SU-DHL-6 (cell line): ENCODE measurements at regions not wholly inside any gene's neighbourhood (a gene's known extent, or its start where the extent isn't known, plus 50 kb on each side); places are given as distances from the start of the nearest gene placed in this dataset.

Experiments used
- H2AFZ ChIP-seq: fragments of 200-600 bp; sonication (generic); 2 replicates; pipeline ENCODE4 v1.6.1; 2014; ENCODE audit warnings: low read depth, mild to moderate bottlenecking, moderate library complexity, mixed read lengths, antibody characterized with exemption, low read length; ENCODE audit not compliant: severe bottlenecking
- H3F3A ChIP-seq: fragments of 200-600 bp; shearing (Covaris generic); 2 replicates; pipeline ENCODE4 v1.6.0; 2016; ENCODE audit warnings: antibody characterized with exemption, mild to moderate bottlenecking; ENCODE audit not compliant: insufficient read depth
- H3K27ac ChIP-seq: fragments of 200-600 bp; sonication (generic); 2 replicates; pipeline ENCODE4 v1.5.1; 2016; ENCODE audit warnings: low read depth, mild to moderate bottlenecking, low read length, moderate library complexity, mixed read lengths
- H3K27me3 ChIP-seq: fragments of 200-600 bp; sonication (generic), shearing (Covaris generic); 2 replicates; pipeline ENCODE4 v1.6.0; 2014; ENCODE audit warnings: mild to moderate bottlenecking, low read length
- H3K36me3 ChIP-seq: fragments of 200-600 bp; sonication (generic); 2 replicates; pipeline ENCODE4 v1.6.1; 2014; ENCODE audit warnings: mild to moderate bottlenecking, low read length, mixed read lengths
- H3K4me2 ChIP-seq: fragments of 300-600, 200-600 bp; shearing (Covaris generic), sonication (generic); 2 replicates; pipeline ENCODE4 v1.6.0; 2014; ENCODE audit warnings: low read length, low read depth, mild to moderate bottlenecking; ENCODE audit not compliant: poor library complexity, severe bottlenecking
- H3K4me3 ChIP-seq: fragments of 200-600 bp; sonication (generic); 2 replicates; pipeline ENCODE4 v1.5.1; 2014; ENCODE audit warnings: antibody characterized with exemption, low read length, mild to moderate bottlenecking, mixed read lengths; ENCODE audit not compliant: insufficient read depth, poor library complexity, severe bottlenecking
- H3K79me2 ChIP-seq: fragments of 200-600 bp; sonication (generic); 2 replicates; pipeline ENCODE4 v1.6.1; 2014; ENCODE audit warnings: mild to moderate bottlenecking, low read length, moderate library complexity; ENCODE audit not compliant: insufficient read depth
- H3K9ac ChIP-seq: fragments of 200-600 bp; sonication (generic); 2 replicates; pipeline ENCODE4 v1.7.0; 2014; ENCODE audit warnings: mild to moderate bottlenecking, low read length
- H3K9me2 ChIP-seq: fragments of 200-600 bp; sonication (generic); replicated peaks from 2 replicates; pipeline ENCODE4 v1.6.1; 2014; ENCODE audit warnings: low read length; ENCODE audit not compliant: insufficient read depth
- H3K9me3 ChIP-seq: fragments of 200-600 bp; sonication (generic); 2 replicates; pipeline ENCODE4 v1.6.1; 2014; ENCODE audit warnings: low read length, mixed read lengths; ENCODE audit not compliant: insufficient read depth
- H4K20me1 ChIP-seq: fragments of 200-600 bp; sonication (generic); 2 replicates; pipeline ENCODE4 v1.6.1; 2014; ENCODE audit warnings: low read depth, mild to moderate bottlenecking, antibody characterized with exemption, low read length, moderate library complexity, mixed read lengths
- EZH2phosphoT487 ChIP-seq: fragments of 200-600 bp; sonication (generic), shearing (Covaris generic); conservative IDR thresholded peaks from 2 replicates; pipeline ENCODE4 v1.6.1; 2018; ENCODE audit warnings: mild to moderate bottlenecking, antibody characterized with exemption, low read length, moderate library complexity, mixed read lengths
- TF ChIP-seq, protein P1 (sequence below): fragments of 200-600 bp; sonication (generic); IDR thresholded peaks from one replicate; pipeline ENCODE4 v1.5.1; 2017; ENCODE audit warnings: antibody characterized with exemption, mild to moderate bottlenecking, low read length, moderate library complexity; ENCODE audit not compliant: insufficient read depth, poor library complexity, severe bottlenecking

DNA sequence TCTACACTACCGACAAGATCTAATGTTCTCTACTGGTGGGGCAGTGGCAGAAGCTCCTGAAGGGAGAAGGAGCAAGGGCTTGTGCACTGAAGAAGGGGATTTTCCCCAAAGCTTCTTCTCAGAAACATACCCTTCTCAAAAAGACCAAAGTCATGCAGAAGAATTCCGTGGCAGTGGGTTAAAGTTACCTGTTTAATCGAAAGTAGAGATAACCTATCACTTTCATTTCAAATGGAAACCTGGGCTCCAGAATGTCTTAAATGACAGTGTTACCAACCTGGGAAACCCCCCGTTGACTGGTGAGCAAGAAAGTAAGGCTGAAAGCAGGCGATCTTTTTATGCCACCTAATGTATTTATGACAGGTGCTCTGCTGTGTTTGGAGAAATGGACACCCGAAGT is 92.5 kb upstream of the TEX13D start:
- Histone ChIP-seq H3K9ac (no peak overlapping the region), H3K27ac (no peak overlapping the region), H2AFZ (no peak overlapping the region), H3K4me3 (no peak overlapping the region), H3K36me3 (no peaks in the 10 kb centered on the region), H3F3A (no peaks in the 10 kb centered on the region), H3K9me3 (no peaks in the 10 kb centered on the region), H4K20me1 (no peaks in the 10 kb centered on the region), H3K27me3 (no peaks in the 10 kb centered on the region), H3K9me2 (no peaks in the 10 kb centered on the region), H3K79me2 (no peaks in the 10 kb centered on the region), H3K4me2 (no peak overlapping the region)
- TF ChIP-seq, protein P1, sequence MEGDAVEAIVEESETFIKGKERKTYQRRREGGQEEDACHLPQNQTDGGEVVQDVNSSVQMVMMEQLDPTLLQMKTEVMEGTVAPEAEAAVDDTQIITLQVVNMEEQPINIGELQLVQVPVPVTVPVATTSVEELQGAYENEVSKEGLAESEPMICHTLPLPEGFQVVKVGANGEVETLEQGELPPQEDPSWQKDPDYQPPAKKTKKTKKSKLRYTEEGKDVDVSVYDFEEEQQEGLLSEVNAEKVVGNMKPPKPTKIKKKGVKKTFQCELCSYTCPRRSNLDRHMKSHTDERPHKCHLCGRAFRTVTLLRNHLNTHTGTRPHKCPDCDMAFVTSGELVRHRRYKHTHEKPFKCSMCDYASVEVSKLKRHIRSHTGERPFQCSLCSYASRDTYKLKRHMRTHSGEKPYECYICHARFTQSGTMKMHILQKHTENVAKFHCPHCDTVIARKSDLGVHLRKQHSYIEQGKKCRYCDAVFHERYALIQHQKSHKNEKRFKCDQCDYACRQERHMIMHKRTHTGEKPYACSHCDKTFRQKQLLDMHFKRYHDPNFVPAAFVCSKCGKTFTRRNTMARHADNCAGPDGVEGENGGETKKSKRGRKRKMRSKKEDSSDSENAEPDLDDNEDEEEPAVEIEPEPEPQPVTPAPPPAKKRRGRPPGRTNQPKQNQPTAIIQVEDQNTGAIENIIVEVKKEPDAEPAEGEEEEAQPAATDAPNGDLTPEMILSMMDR, result no peak
- no peak for TF ChIP-seq EZH2phosphoT487

DNA sequence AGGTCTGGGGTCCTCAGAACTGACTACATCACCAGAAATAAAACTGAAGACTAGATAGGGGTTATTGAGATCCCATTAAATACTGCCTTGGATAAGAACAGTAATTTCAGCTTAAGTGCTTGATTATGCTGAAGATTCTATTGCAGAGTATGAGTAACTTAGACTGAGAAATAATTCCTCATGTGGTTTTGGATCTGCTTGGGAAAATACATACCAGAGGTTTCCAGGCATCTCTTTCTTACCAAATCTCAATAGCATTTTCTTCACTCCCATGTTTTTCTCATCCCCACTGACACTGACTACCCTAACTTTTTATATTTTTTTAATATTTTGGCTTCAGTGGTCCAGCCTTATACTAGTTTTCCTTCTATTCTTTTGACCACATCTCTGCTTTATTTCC is 92.0 kb upstream of the TEX13D start:
- Histone ChIP-seq H2AFZ (no peak overlapping the region), H3K79me2 (no peaks in the 10 kb centered on the region), H3K9ac (no peak overlapping the region), H3K9me2 (no peaks in the 10 kb centered on the region), H3K9me3 (no peaks in the 10 kb centered on the region), H3K27ac (no peak overlapping the region), H4K20me1 (no peaks in the 10 kb centered on the region), H3K4me2 (no peak overlapping the region), H3K27me3 (no peaks in the 10 kb centered on the region), H3F3A (no peaks in the 10 kb centered on the region), H3K36me3 (no peaks in the 10 kb centered on the region), H3K4me3 (no peak overlapping the region)
- TF ChIP-seq EZH2phosphoT487, result no peak
- TF ChIP-seq, protein P1, result no peak

DNA sequence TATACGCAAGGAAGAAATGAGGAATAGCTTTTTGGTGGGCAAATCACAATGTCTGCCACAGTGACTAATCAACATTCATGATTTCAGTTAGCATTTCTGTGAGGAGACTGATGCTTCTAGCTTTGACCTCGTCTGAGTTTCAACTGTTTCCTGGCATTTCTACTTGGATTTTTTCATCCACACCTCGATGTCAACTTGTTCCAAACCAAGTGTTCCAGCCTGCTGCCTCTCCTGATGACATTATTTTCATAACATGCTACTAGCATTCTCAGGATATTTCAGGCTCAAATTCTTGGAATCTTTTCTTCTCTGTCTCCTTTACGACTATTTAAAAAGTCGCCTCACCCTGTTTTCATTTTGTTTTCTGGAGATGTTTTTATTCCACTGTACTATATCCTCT is 90.3 kb upstream of the TEX13D start:
- H3K9me3 ChIP-seq, result no peaks in the 10 kb centered on the region
- H3K4me2 ChIP-seq, result no peak overlapping the region
- H2AFZ ChIP-seq, result no peak overlapping the region
- no peaks in the 10 kb centered on the region for H3K79me2 ChIP-seq
- H3K9me2 ChIP-seq, result no peaks in the 10 kb centered on the region
- no peaks in the 10 kb centered on the region for H3K27me3 ChIP-seq
- H3F3A ChIP-seq, result no peaks in the 10 kb centered on the region
- no peaks in the 10 kb centered on the region for H4K20me1 ChIP-seq
- no peak for TF ChIP-seq EZH2phosphoT487
- TF ChIP-seq, protein P1, result no peak
- H3K27ac ChIP-seq, result no peak overlapping the region
- no peak overlapping the region for H3K4me3 ChIP-seq
- H3K9ac ChIP-seq, result no peak overlapping the region
- no peaks in the 10 kb centered on the region for H3K36me3 ChIP-seq

DNA sequence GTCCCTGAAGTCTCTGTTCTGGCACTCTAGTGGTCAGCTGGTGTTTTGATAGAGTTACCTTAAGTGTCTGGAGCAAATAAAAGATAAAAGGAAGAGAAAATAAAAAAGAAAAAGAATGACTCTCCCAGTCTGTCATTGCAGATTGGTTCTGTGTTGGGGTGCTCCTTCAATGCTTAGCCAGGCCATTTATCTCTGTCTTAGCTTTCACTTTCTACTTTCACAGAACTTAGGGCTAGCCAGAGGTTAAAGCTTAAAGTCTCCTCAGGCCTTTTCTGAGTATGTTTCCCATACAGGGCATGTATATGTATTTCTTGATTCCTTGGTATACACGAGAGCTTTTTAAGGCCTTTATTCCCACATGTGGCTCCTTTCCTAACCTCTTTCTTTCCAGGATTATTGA is 83.1 kb upstream of the TEX13D start:
- Histone ChIP-seq H3K9ac (no peak overlapping the region), H3K4me2 (no peak overlapping the region), H3K4me3 (no peak overlapping the region), H3K9me3 (no peaks in the 10 kb centered on the region), H2AFZ (no peak overlapping the region), H3F3A (no peaks in the 10 kb centered on the region), H3K9me2 (no peaks in the 10 kb centered on the region), H3K27me3 (no peaks in the 10 kb centered on the region), H4K20me1 (no peaks in the 10 kb centered on the region), H3K79me2 (no peaks in the 10 kb centered on the region), H3K36me3 (no peaks in the 10 kb centered on the region), H3K27ac (no peak overlapping the region)
- TF ChIP-seq, protein P1, result no peak
- no peak for TF ChIP-seq EZH2phosphoT487
